Glomerular visceral epithelial cell (primary cell): ENCODE measurements at regions not wholly inside any gene's neighbourhood (a gene's known extent, or its start where the extent isn't known, plus 50 kb on each side); places are given as distances from the start of the nearest gene placed in this dataset.

Source experiments
- DNase-seq: peaks from one replicate; pipeline ENCODE4 v3.0.0-alpha.2; 2016; ENCODE audit errors: extremely low spot score

DNA sequence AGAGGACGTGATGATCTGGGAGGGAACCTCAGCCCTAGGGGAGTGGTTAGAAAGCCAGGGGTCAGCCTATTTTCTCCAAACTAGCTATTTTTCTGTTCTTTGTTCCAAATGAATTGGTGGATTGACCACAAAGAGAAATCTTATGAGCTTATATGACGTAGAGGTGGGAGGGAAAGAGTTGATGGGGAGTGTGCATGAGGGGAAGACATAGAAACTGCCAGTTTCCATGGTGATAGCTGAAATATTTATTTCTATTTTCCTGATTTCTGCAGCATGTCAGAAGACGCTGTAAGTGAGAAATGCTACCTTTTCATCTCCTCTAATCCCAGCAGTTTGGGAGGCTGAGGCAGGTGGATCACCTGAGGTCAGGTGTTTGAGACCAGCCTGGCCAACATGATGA, 51.4 kb upstream of the CISTR start:
- no peak for DNase-seq

GRCh38 chr12:53803703-53804102, 51.9 kb upstream of the CISTR start:
- no peak for DNase-seq

DNA sequence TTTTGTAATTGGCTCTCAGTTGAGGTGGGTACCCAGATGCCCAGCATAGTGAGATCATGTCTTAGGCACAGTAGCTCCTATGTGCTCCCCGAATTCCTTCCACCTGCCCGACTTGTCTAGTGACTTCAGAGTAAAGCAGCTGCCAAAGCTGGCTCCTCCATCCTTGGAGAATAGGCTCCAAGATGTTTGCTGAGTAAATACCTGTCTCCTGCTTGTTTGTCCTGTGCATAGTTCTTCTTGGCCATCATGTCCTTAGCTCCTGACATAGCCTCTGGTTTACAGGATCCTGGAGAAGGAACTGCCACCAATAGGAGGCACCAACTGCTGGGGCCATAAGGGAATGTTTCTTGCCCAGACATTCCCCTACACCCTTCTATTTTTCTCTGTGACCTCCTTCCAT, 52.6 kb upstream of the CISTR start:
- DNase-seq, result no peak

GRCh38 chr12:53805067-53805466, 53.3 kb upstream of the CISTR start:
- DNase-seq, result no peak

DNA sequence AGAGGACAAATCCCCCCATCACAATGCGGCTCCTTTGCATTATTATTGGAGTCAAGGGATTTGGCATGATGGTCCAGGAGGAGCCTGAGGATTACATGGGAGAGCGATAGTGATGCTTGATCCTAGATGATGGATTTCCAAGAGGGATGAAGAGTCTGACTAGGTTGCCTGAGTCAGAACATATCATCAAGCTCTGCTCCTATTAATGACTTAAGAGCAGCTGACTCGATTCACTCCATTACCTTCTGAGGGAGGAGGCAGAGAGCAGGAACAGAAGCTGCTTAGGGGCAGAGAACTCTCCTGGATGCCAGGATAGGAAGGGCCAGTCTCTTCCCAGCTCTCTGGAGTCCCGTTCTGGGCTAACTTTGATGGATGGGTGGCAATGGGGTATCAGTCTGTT, 54.0 kb upstream of the CISTR start:
- peak; percentile 5 for DNase-seq

- no peak for DNase-seq
Measured at GRCh38 chr12:53806721-53807120, 54.9 kb upstream of the CISTR start.

DNA sequence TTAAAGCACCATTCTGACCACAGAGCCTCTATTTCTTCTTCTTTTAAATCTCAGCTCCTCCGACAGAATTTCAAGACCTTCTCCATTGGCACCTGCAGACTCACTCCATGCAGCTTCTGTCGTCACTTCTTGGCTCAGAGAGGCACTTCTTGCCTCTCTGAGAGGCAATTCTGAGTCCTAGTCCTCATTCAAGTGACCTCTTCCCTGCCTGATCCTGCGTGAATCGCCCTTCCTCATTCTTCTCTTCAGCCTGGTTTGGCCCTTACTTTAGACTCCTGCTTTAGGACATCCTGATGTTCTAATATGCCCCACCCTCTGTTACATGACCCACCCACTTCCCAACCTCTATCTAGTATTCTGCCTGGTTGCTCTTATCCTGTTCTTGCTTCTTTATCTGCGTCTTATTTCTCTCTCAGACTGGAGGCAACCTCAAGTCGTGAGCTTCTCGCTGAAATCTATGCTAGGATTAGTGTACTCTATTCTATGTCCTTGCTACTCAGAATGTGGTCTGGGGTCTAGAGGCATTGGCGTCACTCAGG, 55.6 kb upstream of the CISTR start:
- DNase-seq, result no peak

DNA sequence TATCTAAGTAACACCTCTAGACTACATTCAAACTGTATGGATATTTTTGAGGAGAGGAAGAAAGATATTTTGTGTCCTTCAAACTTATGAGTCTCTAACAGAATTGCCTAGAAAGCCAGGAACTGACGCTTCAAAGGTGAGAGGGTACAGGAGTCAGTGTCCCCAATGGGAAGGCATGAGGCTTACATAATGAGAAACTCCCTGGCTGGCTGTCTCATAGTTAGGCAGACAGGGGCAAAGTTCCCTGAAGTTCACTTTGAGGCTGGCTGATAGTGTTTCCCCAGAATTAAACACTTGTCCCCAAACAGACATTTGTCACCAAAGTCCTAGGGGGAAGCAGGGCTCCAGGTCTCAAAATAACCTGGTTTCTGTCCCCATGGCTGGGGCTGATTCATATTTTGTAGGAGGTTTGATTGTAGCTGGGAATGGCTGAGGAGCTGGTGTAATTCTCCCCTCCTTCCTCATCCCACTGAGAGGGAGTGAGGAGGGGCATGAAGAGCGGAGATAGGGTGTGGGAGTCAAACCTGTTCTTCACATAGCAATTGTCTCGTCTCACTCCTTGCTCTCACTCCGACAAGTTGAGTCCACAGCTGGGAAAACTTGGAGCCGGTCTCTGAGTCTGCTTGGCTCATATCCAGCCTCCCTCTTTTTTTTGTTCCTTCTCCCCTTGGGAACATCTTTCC, 56.4 kb upstream of the CISTR start:
- no peak for DNase-seq

DNA sequence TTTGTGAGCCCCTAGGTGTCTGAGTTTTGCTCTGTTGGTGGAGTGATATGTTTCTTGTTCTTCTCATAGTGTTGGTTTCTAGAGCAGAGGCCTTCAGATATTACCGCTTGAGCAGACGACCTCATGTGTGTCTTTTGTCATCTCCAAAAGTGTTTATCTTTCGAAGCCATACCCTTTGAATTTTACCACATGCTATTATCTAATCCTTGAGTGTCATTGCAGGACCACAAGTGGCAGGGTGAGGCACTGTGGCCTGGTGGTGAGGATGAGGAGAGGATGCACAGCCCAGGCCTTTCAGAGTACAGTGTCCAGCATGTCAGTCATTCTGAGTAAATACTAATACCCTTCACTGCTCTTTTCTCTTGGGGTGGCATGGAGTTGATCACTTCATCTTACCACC, 57.2 kb upstream of the CISTR start:
- DNase-seq, result no peak

GRCh38 chr12:53810950-53811349, 59.2 kb upstream of the CISTR start:
- DNase-seq, result no peak

DNA sequence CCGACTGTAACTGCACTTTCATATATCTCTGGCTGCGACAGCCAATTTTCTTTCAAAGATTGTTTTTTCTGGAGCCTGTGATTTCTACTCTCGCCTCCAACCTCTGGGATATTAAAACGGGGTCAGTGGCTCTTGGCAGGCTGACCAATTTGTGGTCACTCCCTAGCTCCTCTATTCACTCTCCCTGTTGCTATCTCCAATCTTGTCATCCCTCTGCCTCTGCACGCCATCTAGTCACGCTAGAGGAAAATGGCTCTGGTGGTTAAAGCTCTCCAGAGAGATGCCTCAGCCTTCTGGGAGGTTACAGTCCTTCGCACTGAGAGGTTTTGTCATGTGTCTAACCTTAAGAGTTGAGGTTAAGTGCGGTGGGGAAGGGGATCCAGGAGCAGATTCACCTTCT, 59.8 kb upstream of the CISTR start:
- DNase-seq, result no peak

GRCh38 chr12:53816360-53817020, 64.7 kb upstream of the CISTR start:
- no peak for DNase-seq

- DNase-seq, result no peak
Measured at GRCh38 chr12:53817021-53817389, 65.2 kb upstream of the CISTR start.

GRCh38 chr12:53820514-53821306, 68.9 kb upstream of the CISTR start:
- peak; percentile 3 for DNase-seq

DNA sequence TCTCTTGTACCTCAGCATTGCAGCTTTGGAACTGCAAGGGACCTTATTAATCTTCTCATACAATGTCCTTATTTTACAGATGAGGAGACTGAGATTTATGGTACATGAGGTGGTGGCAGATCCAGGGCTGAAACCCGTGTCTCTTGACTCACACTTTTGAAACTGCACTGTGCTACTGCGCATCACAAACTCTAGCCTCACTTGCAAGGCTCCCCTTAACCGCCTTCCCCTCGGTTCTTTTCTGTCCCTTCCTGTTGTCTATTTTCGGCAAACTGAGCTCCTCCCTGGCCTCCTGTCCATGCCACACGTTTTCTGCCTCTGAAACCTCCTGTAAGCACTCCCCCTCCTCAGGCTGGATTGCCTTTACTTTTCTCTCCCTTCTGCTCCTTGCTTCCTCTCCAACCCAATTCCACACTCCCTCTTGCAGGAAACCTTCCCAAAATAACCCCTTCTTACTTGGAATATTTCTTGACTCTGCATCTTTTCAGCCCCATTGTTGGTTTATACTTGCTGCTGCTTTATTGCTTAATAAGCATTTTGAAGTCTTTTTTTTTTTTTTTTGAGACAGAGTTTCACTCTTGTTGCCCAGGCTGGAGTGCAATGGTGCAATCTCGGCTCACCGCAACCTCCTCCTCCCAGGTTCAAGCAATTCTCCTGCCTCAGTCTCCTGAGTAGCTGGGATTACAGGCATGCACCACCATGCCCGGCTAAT, 72.4 kb upstream of the CISTR start:
- DNase-seq, result no peak

DNA sequence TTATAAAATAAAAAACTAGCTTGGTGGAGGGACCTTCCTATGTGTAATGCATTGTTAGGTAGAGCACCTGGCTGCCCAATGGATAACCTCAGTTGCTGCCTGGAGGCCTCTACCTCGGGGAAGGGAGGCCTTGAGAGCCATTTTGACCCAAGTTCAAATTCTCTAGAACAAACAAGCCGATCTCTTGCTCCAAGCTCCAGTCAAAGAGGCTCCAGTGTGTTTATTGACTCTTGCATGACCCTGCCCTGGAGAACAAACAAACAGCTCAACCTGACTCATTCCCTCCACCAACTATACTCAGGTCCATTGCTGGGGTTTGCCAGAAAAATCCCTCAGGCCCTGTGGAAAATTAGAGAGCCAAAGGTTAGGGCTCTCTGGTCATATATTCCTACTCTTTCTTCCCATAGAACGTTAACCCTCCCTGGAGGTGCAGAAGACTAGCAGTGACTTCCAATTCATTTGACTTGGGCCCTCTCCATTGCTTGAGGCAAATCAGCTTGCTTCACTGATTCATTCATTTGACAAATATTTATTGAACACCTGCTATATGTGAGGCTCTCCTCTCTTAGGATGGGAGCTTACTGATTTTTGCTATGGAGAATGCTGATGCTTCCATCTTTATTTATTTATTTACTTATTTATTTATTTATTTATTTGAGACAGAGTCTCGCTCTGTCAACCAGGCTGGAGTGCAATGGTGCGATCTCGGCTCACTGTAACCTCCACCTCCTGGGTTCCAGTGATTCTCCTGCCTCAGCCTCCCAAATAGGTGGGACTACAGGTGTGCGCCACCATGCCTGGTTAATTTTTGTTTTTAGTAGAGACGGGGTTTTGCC, 73.7 kb upstream of the CISTR start:
- no peak for DNase-seq

- no peak for DNase-seq
Measured at GRCh38 chr12:53827306-53827705, 75.5 kb upstream of the CISTR start.

GRCh38 chr12:53828598-53828997, 76.8 kb upstream of the CISTR start:
- DNase-seq, result no peak

GRCh38 chr12:53829130-53829819, 77.5 kb upstream of the CISTR start:
- no peak for DNase-seq

- DNase-seq, result no peak
Measured at GRCh38 chr12:53830631-53831030, 78.9 kb upstream of the CISTR start.
